Hepatocyte (in vitro differentiated cells): ENCODE measurements at regions not wholly inside any gene's neighbourhood (a gene's known extent, or its start where the extent isn't known, plus 50 kb on each side); places are given as distances from the start of the nearest gene placed in this dataset.

Experiments used
- DNase-seq: peaks from one replicate; pipeline ENCODE4 v3.0.0-alpha.2; 2016; ENCODE audit warnings: low spot score
- H2AFZ ChIP-seq: fragments of 200-600 bp; sonication (generic); 2 replicates; pipeline ENCODE4 v1.6.0; 2016; ENCODE audit warnings: antibody characterized with exemption, mild to moderate bottlenecking
- H3K27ac ChIP-seq: fragments of 200-600 bp; sonication (generic); 2 replicates; pipeline ENCODE4 v1.5.1; 2016; ENCODE audit warnings: mild to moderate bottlenecking
- H3K27me3 ChIP-seq: fragments of 200-600 bp; sonication (generic); 2 replicates; pipeline ENCODE4 v1.6.1; 2016
- H3K36me3 ChIP-seq: fragments of 200-600 bp; sonication (generic); replicated peaks from 2 replicates; pipeline ENCODE4 v1.5.1; 2016; ENCODE audit warnings: low read depth; ENCODE audit not compliant: insufficient read depth
- H3K4me1 ChIP-seq: fragments of 200-600 bp; sonication (generic); 2 replicates; pipeline ENCODE4 v1.5.1; 2016; ENCODE audit warnings: mild to moderate bottlenecking, moderate library complexity; ENCODE audit not compliant: insufficient read depth
- H3K4me2 ChIP-seq: fragments of 200-600 bp; sonication (generic); 2 replicates; pipeline ENCODE4 v1.6.0; 2016
- H3K4me3 ChIP-seq: fragments of 200-600 bp; sonication (generic); 2 replicates; pipeline ENCODE4 v1.5.1; 2016; ENCODE audit warnings: mild to moderate bottlenecking
- H3K79me2 ChIP-seq: fragments of 200-600 bp; sonication (generic); 2 replicates; pipeline ENCODE4 v1.6.0; 2017; ENCODE audit warnings: mild to moderate bottlenecking
- H3K9me2 ChIP-seq: fragments of 200-600 bp; sonication (generic); replicated peaks from 2 replicates; pipeline ENCODE4 v1.6.0; 2017; ENCODE audit warnings: mild to moderate bottlenecking; ENCODE audit not compliant: insufficient read depth
- H3K9me3 ChIP-seq: fragments of 200-600 bp; sonication (generic); 2 replicates; pipeline ENCODE4 v1.5.1; 2016; ENCODE audit warnings: low read depth, mild to moderate bottlenecking
- H4K20me1 ChIP-seq: fragments of 200-600 bp; sonication (generic); 2 replicates; pipeline ENCODE4 v1.6.0; 2016; ENCODE audit warnings: mild to moderate bottlenecking; ENCODE audit not compliant: insufficient read depth, poor library complexity, severe bottlenecking
- EZH2 ChIP-seq: fragments of 200-600 bp; sonication (generic); IDR thresholded peaks from 2 replicates; pipeline ENCODE4 v1.6.1; 2016; ENCODE audit warnings: antibody characterized with exemption, mild to moderate bottlenecking, borderline replicate concordance
- EZH2phosphoT487 ChIP-seq: fragments of 200-600 bp; sonication (generic); IDR thresholded peaks from one replicate; pipeline ENCODE4 v1.6.1; 2018; ENCODE audit warnings: antibody characterized with exemption, mild to moderate bottlenecking, low read depth, moderate library complexity; ENCODE audit not compliant: unreplicated experiment, severe bottlenecking
- WGBS: methylation state at CpG from one replicate; pipeline ENCODE4 v1.1.6; 2016; ENCODE audit warnings: low lambda C conversion rate; ENCODE audit errors: missing lambda C conversion rate; 5-methylcytosine and 5-hydroxymethylcytosine counted together
- TF ChIP-seq, protein P1 (sequence below): fragments of 200-600 bp; sonication (generic); IDR thresholded peaks from 2 replicates; pipeline ENCODE4 v1.5.1; 2016; ENCODE audit warnings: antibody characterized with exemption, mild to moderate bottlenecking; ENCODE audit not compliant: poor library complexity

- DNase-seq: no peak
- Histone ChIP-seq H3K36me3 (no peaks in the 10 kb centered on the region), H3K79me2 (no peaks in the 10 kb centered on the region), H4K20me1 (no peaks in the 10 kb centered on the region), H3K4me1 (no peaks in the 10 kb centered on the region), H3K4me2 (no peak overlapping the region), H3K9me2 (no peaks in the 10 kb centered on the region), H2AFZ (no peak overlapping the region), H3K9me3 (no peaks in the 10 kb centered on the region), H3K4me3 (no peak overlapping the region), H3K27ac (no peak overlapping the region), H3K27me3 (no peaks in the 10 kb centered on the region)
- WGBS: 87% methylated on average over 1 of the region's 1 CpG
- no peak for TF ChIP-seq EZH2phosphoT487
- no peak for TF ChIP-seq EZH2
- TF ChIP-seq, protein P1, sequence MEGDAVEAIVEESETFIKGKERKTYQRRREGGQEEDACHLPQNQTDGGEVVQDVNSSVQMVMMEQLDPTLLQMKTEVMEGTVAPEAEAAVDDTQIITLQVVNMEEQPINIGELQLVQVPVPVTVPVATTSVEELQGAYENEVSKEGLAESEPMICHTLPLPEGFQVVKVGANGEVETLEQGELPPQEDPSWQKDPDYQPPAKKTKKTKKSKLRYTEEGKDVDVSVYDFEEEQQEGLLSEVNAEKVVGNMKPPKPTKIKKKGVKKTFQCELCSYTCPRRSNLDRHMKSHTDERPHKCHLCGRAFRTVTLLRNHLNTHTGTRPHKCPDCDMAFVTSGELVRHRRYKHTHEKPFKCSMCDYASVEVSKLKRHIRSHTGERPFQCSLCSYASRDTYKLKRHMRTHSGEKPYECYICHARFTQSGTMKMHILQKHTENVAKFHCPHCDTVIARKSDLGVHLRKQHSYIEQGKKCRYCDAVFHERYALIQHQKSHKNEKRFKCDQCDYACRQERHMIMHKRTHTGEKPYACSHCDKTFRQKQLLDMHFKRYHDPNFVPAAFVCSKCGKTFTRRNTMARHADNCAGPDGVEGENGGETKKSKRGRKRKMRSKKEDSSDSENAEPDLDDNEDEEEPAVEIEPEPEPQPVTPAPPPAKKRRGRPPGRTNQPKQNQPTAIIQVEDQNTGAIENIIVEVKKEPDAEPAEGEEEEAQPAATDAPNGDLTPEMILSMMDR: no peak
Measured at GRCh38 chr22:34299496-34299895, 379.2 kb upstream of the LARGE1 start.

- Histone ChIP-seq H3K4me3 (no peak overlapping the region), H2AFZ (no peak overlapping the region), H3K4me2 (no peak overlapping the region), H3K4me1 (no peaks in the 10 kb centered on the region), H4K20me1 (no peaks in the 10 kb centered on the region), H3K27ac (no peak overlapping the region), H3K9me3 (no peaks in the 10 kb centered on the region), H3K9me2 (no peaks in the 10 kb centered on the region), H3K27me3 (no peaks in the 10 kb centered on the region), H3K79me2 (no peaks in the 10 kb centered on the region), H3K36me3 (no peaks in the 10 kb centered on the region)
- TF ChIP-seq EZH2phosphoT487 (no peak), EZH2 (no peak)
- TF ChIP-seq, protein P1: no peak
- DNase-seq: no peak
Measured at GRCh38 chr22:34301569-34301968, 381.3 kb upstream of the LARGE1 start.

DNA sequence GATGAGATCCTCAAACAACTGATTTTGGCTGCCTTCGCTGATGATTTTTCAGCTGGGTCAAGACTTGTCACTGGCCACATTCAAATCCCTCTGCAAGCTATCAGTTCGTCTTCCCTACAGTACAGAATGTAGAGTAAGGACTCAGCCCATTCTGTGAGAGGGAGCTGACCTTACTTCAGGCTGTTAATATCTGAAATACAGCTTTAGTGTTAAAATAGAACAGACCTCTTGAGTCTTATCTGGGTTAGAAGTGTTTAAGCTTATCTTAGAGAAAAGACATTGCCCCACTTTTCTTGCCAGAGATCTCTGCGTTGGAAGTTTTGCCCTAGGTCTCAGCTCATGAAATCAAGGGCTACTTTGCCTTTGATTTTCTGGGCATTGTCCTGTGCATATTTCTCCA lies 383.4 kb upstream of the LARGE1 start:
- no peak overlapping the region for H2AFZ ChIP-seq
- no peaks in the 10 kb centered on the region for H3K36me3 ChIP-seq
- TF ChIP-seq EZH2phosphoT487 (no peak), EZH2 (no peak)
- TF ChIP-seq, protein P1: no peak
- WGBS: 64% methylated on average over 3 of the region's 3 CpGs
- H3K4me1 ChIP-seq: no peaks in the 10 kb centered on the region
- no peaks in the 10 kb centered on the region for H3K9me2 ChIP-seq
- no peak overlapping the region for H3K4me3 ChIP-seq
- H3K27me3 ChIP-seq: no peaks in the 10 kb centered on the region
- H3K79me2 ChIP-seq: no peaks in the 10 kb centered on the region
- H4K20me1 ChIP-seq: no peaks in the 10 kb centered on the region
- H3K9me3 ChIP-seq: no peaks in the 10 kb centered on the region
- no peak overlapping the region for H3K27ac ChIP-seq
- no peak for DNase-seq
- no peak overlapping the region for H3K4me2 ChIP-seq

DNA sequence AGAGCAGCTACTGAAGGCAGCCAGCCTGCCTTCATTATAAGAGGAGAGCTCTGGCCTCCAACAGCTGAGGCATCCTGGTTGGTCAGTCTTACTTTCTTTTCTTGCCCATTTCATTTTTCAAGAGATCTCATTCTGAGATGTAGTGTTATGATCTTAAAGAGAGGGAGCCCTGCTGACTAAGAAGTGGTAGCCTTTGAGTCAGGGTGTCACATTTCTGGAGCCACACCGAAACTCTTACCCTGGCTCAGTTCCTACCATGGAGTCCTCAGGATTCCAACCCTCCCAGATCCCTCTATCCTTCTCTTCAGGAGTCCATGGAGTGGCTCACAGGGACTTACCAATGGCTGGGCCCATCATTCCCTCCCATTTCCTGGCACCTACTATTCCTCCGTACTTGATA lies 386.1 kb upstream of the LARGE1 start:
- H3K27me3 ChIP-seq: no peaks in the 10 kb centered on the region
- no peak overlapping the region for H3K4me2 ChIP-seq
- no peaks in the 10 kb centered on the region for H3K9me3 ChIP-seq
- H4K20me1 ChIP-seq: no peaks in the 10 kb centered on the region
- no peaks in the 10 kb centered on the region for H3K79me2 ChIP-seq
- no peaks in the 10 kb centered on the region for H3K36me3 ChIP-seq
- no peak for DNase-seq
- TF ChIP-seq, protein P1: no peak
- TF ChIP-seq EZH2phosphoT487: no peak
- no peak for TF ChIP-seq EZH2
- WGBS: 93% methylated on average over 2 of the region's 2 CpGs
- H2AFZ ChIP-seq: no peak overlapping the region
- no peaks in the 10 kb centered on the region for H3K4me1 ChIP-seq
- H3K9me2 ChIP-seq: no peaks in the 10 kb centered on the region
- no peak overlapping the region for H3K27ac ChIP-seq
- H3K4me3 ChIP-seq: no peak overlapping the region
